Nucleus accumbens (tissue), 56 donors: ENCODE measurements at regions not wholly inside any gene's neighbourhood (a gene's known extent, or its start where the extent isn't known, plus 50 kb on each side); places are given as distances from the start of the nearest gene placed in this dataset.

Experiments used
- DNase-seq, 56 donors: peaks; one replicate each; lab custom pipeline; 2025; lab: John Stamatoyannopoulos, UW

DNA sequence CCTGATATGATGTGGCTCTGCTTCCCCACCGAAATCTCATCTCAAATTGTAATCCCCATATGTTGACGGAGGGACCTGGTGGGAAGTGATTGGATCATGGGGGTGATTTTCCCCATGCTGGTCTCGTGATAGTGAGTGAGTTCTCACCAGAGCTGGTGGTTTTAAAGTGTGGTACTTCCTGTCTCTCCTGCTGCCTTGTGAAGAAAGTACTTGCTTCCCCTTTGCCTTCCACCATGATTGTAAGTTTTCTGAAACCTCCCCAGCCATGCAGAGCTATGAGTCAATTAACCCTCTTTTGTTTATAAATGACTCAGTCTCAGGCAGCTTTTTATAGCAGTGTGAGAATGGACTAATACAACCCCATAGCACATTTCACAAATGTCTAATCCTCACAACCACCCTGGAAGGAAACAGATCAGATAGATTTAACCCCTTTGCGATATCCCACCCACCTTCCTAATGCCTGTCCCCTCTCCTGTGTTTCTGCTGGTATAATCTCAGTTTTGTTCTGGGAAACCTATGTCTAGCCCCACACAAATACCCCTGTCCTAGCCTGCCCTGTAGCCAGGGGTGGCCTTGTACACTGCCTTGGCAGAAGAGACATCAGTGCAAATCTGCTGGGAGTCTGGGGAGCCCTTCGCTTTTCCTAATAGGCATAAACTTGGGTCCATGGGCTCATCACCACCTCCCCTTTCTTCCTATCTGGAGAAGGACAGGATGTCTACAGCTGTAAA, 157.0 kb upstream of the RAI14 start:
- DNase-seq, result peak in 1 of 56 donors; percentile 6

DNA sequence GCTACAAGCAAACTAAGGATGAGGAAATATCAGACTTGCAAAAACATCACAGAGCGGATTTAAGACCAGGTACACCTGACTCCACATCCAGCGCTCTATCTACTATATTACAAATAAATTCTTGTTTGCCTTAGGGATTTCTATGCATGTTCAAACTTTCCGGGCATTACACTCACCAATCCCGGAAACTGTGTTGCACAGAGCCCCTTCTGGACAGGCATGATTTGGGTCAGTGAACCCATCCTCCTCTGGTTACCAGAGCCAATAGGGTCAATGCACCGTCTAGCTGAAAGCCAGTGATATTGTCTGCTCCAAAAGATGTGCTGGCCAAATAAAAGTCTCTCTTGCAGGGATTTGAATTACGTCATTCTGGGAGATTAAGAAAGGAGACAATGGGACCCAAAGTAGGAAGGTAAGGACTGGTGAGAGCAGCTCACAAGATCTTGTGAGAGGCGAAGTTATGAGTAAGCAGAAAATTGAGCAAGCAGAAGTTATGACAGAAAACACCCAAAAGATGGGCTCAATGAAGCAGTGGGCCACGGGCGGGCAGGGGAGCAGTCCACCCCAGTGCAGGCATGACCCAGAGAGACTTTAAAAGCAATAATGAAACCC, 155.8 kb upstream of the RAI14 start:
- DNase-seq, result no peak

DNA sequence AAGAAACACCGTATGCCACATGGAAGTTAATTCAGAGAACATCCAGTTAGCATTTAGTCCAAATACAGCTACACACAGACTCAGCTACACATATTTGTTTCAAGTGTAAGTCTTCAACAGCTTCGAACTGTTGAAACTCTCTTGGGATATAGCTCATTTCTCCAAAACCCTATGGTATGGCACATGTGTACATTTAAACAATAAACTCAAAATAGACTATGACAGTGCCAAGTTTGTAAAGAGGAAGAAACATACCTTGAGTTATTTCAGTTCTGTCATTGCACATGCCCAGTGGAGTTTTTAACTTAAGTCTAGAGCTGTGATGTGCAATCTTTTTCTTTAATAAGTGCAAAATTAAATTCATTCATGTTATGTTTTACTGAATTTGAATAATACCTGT, 155.1 kb upstream of the RAI14 start:
- no peak for DNase-seq

DNA sequence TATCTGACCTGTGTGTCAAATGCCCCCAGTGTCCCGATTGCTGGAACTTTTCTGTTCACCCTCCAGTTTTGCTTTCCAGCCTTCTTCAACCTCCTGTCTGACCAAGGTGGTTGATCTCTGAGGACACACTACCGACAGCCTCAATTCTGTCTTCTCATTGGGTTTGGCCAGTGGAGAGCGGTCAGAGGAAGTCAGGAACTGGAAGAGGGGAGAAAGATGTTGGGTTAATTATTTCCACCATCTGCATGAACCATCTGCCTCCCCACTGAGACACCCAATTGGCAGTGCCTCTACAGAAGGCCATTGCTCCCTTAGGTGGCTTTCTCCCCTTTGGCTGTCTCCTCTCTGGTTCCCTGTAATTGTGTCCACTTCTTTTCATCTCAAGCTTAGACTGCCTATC, 154.3 kb upstream of the RAI14 start:
- DNase-seq, result no peak

DNA sequence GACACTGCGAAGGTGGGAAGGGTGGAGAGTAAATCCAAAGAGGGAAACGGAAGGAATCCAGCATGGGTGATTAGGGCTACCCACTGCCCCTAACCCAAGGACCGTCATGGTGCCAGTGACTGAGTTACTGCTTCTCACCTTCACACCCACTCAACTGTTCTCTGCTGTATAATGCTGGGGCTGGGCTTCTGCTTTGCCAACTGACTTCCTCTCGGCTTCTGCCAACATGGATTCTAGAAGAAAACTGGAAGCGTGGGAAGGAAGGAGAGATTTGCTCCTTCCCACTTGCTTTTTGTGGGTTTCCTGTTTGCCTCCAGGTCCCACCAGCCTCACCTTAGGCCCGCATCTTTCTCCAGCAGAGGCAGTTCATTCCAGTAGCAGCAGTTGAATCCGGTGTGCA, 153.5 kb upstream of the RAI14 start:
- no peak for DNase-seq

DNA sequence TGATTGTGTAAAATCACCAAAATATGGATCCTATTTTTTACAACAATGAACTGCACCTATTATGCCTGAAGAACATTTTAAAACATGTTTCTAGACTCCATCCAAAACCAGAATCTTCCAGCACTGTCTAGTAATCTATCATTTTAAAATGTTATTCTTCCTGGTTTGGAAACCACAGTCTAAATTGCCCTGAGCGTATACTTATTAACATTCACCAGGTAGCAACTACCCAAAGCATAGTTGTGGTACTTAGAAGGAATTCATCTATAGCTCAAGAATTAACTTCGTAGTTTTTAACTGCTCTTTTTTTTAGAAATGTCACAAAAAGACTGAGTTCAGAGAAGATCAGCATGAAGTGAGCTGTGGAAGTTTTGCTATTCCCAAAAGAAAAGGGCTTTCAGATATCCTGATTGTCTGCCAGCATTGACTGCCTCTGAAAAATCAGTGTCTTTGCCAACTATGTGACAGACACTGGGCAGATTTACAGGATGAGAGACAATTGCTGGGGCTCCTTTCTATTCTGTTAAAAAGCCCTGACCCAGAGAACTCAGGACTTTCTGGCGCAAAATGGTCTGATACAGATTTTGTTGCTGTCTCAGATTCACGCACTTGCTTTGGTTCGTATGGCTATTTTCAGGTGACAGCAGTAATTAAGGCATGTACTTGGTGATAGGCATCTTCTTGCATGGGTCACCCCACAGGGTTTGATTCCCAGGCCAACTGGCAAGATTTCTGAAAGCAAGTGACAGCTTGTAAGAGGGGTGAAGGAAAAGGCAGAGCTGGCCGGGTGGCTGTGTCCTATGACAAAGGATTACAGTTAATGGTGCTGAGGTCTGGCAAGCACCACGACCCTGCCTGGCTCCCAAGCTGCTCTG, 152.5 kb upstream of the RAI14 start:
- peak in 49 of 56 donors; percentile 9 to 85 (median 58) for DNase-seq

DNA sequence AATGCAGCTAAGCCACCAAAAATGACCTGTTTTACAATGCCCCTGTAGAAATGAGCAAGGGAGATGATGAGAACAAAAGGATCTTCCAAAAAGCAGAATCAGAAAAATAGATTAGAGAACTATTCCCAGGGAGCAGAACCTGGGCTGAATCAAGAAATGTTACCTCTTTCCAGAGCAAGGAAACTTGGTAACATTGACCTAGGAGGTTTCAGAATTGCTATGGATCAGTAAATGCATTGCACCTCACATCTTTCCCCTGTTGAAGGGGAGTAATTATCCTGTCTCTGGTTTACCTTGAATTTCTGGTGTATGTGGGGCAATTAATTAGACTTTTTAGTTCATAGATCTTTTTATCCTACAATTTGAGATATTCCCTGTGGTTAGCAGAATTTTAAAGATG, 151.2 kb upstream of the RAI14 start:
- no peak for DNase-seq

DNA sequence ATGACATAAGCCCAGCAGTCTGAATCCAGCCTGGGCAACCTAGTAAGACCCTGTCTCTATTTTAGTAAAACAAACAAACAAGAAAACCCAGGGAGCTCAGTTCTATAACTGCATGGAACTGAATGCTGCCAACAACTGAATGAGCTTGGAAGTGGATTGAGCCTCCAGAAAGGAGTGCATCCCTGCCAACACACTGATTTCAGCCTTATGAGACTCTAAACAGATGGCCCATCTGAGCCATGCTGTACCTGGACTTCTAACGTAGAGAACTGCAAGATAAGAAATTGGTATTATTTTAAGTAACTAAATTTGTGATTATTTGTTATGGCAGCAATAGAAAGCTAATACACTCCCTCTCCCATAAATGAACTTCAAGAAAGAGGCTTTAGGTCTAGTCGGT, 150.4 kb upstream of the RAI14 start:
- no peak for DNase-seq

DNA sequence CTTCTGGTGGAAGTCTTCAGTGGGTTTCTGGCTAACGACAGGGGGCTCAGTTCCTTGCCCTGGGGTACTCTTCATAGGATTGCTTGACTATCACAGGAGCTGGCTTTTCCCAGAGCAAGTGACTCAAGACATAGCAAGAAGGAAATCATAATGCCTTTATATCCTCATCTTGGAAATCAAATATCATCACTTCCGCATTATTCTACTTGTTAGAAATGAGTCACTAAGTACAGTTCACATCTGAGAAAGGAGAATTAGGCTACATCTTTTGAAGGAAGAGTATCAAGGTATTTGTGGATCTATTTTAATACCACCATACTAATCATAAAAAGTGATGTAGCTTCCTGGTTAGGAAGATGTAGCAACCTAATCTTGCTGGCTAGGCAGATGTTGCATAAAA, 148.2 kb upstream of the RAI14 start:
- DNase-seq, result no peak

DNA sequence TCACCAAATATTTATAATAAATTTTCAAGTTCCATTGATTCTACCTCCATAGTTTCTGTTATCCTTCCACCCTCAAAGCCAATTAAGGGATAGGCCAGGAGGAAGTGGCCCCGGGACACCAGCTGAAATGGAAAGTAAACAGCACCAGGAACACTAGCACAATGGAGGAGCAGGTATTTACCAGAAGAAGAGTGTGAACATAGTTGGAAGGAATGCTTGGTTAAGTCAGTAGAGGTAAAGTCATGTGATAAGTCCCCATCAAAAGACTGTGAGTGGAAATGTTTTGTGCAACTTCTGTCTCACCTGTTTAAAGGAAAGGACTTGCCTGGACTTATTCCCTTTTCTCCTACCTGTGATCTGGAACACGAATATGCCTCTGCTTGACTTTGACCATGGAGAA, 146.7 kb upstream of the RAI14 start:
- no peak for DNase-seq

DNA sequence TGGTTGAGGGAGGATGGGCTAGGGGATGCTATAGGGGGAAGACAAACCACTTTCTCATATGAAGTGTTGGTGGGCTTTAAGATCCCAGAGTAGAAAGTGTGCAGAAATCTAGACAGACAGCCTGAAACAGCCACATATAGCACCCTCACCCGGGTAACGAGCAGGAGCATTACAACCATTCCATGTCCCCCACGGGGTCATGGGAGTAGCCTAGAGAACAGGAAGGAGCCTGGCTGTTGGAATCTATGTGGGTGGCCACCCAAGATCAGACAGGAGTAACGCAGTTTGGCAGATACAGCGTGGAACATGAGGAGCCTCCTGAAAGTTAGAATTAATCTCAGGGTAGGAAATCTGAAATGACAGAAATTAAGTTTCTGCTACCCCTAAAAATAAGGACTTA, 146.1 kb upstream of the RAI14 start:
- DNase-seq, result no peak

DNA sequence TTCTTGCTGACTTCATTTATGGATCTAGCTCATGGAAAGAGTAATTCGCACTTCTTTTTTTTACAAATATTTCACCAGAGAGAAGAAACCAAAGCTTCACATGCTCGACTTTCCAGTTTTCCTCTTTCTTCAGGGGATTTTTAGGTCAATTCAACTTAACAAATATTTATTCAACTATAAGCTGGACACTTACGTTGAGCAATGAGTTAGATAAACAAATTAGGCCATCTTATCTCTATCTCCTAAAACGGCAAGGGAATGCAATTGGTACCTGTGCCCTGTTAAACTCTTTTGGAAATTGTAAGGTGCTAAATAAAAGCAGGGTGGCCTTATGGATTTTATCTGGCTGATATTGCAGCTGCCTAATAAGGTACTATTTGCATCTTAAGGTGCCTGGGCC, 145.1 kb upstream of the RAI14 start:
- DNase-seq, result no peak

DNA sequence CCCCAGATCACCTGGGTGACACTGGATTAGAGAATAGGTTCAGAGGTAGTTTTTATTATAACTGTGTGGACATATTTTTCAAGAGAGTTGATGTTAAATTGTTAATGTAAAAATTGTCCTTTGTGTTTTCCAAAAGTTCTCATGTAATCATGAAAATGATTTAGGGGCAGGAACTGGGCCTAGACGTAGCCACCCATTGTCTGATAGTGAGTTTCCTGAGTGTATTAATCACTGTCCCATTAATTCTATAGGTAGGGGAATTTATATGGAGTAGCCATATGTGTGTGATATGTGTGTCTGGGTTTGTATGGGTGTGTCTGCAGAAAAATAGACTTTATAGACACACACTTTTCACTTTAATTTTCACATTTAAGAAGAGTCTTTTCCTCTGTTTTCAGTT, 144.6 kb upstream of the RAI14 start:
- DNase-seq, result no peak

DNA sequence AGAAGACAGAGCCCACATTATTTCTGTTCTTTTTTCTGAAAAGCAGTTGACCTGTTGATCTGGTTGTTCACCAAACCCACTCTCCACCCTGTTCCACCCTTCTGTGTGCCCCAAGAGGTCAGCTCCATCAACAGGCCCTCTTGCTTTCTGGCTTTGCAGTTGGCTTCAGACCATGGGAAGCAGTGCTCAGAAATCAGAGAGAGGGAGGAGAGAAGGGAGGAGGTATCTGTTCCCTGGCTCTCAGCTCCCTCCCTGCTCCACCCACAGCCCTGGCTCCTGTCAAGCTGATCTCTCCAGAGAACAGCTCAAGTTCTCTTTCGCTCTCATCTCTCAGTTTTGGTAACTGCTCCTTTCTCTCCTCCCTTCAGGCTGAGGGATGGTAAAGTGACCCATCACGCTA, 144.2 kb upstream of the RAI14 start:
- DNase-seq, result peak in 1 of 56 donors; percentile 15

DNA sequence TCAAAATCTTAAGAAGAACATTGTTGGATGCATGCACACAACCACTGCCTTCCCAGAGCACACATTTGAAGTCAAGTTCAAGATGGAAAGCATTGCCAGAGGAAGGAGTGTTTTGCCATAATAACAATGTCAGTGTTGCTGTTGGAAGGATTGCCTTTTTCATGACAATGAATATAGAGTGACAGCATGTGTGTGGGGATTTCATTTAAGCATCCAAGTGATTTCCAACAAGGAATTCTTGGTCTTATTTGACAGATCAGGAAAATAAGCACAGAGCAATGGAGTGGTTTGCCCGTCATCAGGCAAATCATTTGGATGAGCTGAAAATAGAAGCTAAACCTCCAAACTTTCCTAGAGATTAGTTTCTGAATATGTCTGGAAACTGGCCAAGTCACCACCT, 140.0 kb upstream of the RAI14 start:
- DNase-seq, result no peak

DNA sequence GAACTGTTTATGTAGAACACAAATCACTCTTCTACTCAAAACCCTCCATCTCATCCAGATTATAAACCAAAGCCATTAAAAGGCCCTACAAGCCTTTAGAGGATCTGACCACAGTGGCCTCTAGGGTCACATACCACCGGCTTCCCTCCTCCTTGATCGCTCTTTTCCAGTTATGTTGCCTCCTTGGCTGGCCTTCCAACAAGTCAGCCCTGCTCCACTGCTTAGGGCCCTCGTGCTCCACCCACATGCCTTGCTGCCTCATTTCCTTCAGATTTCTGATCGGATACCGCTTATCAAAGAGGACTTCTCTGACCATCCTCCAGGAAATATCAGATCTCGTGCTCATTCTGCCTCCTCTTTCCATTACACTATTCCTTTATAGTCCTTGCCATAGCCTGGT, 139.4 kb upstream of the RAI14 start:
- no peak for DNase-seq

DNA sequence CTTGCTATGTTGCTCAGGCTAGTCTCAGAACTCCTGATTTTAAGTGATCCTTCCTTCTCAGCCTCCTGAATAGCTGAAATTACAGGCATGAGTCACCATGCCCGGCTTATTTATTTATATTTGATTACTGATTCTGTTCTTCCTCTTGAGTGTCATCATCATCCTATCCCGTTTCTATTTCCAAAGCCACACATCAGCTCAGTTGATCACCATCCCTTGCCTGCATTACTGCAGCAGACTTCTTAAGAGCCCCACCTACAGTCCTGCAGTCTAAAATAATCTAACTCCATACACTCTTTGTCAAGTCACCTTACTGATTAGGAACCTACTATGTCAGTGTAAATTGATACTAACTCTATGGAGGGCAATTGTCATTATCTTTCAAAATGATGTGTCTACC, 138.9 kb upstream of the RAI14 start:
- no peak for DNase-seq

DNA sequence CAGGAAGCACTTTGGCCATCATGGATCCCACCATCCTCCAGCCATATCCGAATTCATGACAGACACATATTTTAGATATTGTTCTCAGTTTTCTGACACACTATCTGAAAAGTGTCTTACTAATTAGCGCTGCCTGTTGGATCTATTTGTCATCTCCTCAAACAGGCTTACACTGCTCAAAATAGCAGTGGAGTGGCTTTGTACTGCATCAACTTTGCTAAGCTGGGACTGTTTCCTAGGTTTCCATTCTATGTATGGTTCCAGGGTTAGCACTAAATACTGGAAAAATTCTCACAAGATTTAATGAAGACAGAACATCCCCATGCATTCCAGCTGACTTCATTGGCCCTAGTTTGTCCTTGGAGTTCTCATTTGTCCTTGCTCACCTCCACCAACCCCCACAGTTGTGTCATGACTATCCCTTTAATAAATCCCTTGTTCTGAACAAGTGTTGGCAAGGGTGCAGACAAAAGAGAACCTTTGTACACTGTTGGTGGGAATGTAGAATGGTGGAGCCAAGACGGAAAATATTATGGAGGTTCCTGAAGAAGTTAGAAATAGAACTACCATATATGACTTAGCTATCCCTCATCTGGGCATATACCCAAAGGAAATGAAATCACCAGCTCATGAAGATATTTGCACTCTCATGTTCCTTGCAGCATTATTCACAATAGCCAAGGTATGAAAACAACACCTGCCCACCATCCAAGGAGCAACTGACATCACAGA, 136.5 kb upstream of the RAI14 start:
- DNase-seq, result peak in 1 of 56 donors; percentile 3

DNA sequence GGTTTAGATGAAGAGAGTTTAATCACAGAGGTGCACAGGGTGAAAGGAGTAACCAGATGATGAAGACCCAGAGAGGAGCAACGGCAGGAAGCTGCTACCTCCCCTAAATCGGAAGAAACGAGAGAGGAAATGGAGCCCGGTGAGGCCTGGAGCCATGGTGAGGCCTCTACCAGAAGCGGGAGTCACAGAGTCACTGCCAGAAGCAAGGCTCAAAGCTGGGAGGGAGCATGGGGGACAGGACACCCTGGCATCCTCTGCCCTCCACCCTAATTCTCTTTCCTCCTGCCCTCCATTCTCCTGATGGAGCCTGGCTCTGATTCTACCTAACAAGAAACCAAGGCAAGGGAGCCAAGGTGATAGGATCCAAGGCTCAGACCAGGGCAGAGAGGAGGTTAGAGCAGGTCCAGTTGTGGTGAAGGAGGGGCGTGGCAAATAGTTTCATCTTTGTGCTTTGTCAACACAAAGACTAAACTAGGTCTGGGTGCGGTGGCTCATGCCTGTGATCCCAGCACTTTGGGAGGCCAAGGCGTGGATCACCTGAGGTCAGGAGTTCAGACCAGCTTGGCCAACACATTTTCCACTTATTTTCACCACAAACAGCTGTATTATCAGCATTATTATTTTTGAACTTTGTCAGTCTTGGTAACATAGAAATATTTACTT, 134.4 kb upstream of the RAI14 start:
- no peak for DNase-seq
